Neural cell (in vitro differentiated cells): ENCODE measurements at regions not wholly inside any gene's neighbourhood (a gene's known extent, or its start where the extent isn't known, plus 50 kb on each side); places are given as distances from the start of the nearest gene placed in this dataset.
A peak's percentile ranks its signal among the peaks of the same experiment; 100 is the strongest.

Experiments
- H2AFZ ChIP-seq: fragments of 200-600, 300-800 bp; sonication (generic), shearing (Covaris generic); 2 replicates; pipeline ENCODE4 v1.6.0; 2014; ENCODE audit warnings: low read depth, mild to moderate bottlenecking, antibody characterized with exemption, low read length, moderate library complexity
- H3F3A ChIP-seq: fragments of 200-600 bp; shearing (Covaris generic); 2 replicates; pipeline ENCODE4 v1.6.1; 2016; ENCODE audit warnings: mild to moderate bottlenecking, moderate library complexity, mixed read lengths, antibody characterized with exemption, low read length; ENCODE audit not compliant: insufficient read depth, poor library complexity, severe bottlenecking
- H3K27ac ChIP-seq: fragments of 200-600, 300-800 bp; sonication (generic), shearing (Covaris generic); 2 replicates; pipeline ENCODE4 v1.5.1; 2014; ENCODE audit warnings: mild to moderate bottlenecking, low read length, moderate library complexity
- H3K27me3 ChIP-seq: fragments of 300-800, 200-600 bp; sonication (generic), shearing (Covaris generic); 2 replicates; pipeline ENCODE4 v1.6.0; 2014; ENCODE audit warnings: mild to moderate bottlenecking, low read depth, low read length, moderate library complexity; ENCODE audit not compliant: insufficient read depth
- H3K36me3 ChIP-seq: fragments of 300-800, 200-600 bp; sonication (generic), shearing (Covaris generic); 2 replicates; pipeline ENCODE4 v1.5.1; 2014; ENCODE audit warnings: mild to moderate bottlenecking, antibody characterized with exemption, low read length, moderate library complexity; ENCODE audit not compliant: insufficient read depth
- H3K4me2 ChIP-seq: fragments of 300-800, 200-600 bp; sonication (generic), shearing (Covaris generic); 2 replicates; pipeline ENCODE4 v1.6.0; 2014; ENCODE audit warnings: mild to moderate bottlenecking, low read length
- H3K4me3 ChIP-seq: fragments of 300-800, 200-600 bp; sonication (generic), shearing (Covaris generic); 2 replicates; pipeline ENCODE4 v1.5.1; 2014; ENCODE audit warnings: mild to moderate bottlenecking, low read length, moderate library complexity
- H3K79me2 ChIP-seq: fragments of 200-600 bp; shearing (Covaris generic); replicated peaks from 2 replicates; pipeline ENCODE4 v1.6.0; 2014; ENCODE audit warnings: mild to moderate bottlenecking, low read length, moderate library complexity; ENCODE audit not compliant: insufficient read depth
- H3K9ac ChIP-seq: fragments of 300-800, 200-600 bp; sonication (generic), shearing (Covaris generic); 2 replicates; pipeline ENCODE4 v1.6.1; 2016; ENCODE audit warnings: mild to moderate bottlenecking, low read length, mixed read lengths
- H3K9me2 ChIP-seq: fragments of 200-600 bp; shearing (Covaris generic); 2 replicates; pipeline ENCODE4 v1.6.1; 2016; ENCODE audit warnings: mild to moderate bottlenecking, low read length, mixed read lengths; ENCODE audit not compliant: insufficient read depth
- H3K9me3 ChIP-seq: fragments of 200-600, 300-800 bp; sonication (generic), shearing (Covaris generic); 2 replicates; pipeline ENCODE4 v1.6.1; 2016; ENCODE audit warnings: mild to moderate bottlenecking, mixed run types, low read length, moderate library complexity, mixed read lengths
- H4K20me1 ChIP-seq: fragments of 200-600 bp; shearing (Covaris generic); 2 replicates; pipeline ENCODE4 v1.6.1; 2016; ENCODE audit warnings: mild to moderate bottlenecking, mixed run types; ENCODE audit not compliant: insufficient read depth
- EP300 ChIP-seq: fragments of 450-650 bp; conservative IDR thresholded peaks from 2 replicates; pipeline ENCODE4 v1.6.1; 2014; ENCODE audit warnings: antibody characterized with exemption, mild to moderate bottlenecking, moderate library complexity; ENCODE audit not compliant: poor library complexity, severe bottlenecking
- EZH2 ChIP-seq: fragments of 200-600, 300-800 bp; shearing (Covaris generic), sonication (generic); IDR thresholded peaks from 2 replicates; pipeline ENCODE4 v1.6.1; 2014; ENCODE audit warnings: antibody characterized with exemption, low read length, borderline replicate concordance, mild to moderate bottlenecking; ENCODE audit not compliant: insufficient read depth, poor library complexity, severe bottlenecking
- MXI1 ChIP-seq: fragments of 450-650 bp; conservative IDR thresholded peaks from 2 replicates; pipeline ENCODE4 v1.6.1; 2014; ENCODE audit warnings: antibody characterized with exemption, mild to moderate bottlenecking; ENCODE audit not compliant: poor library complexity, severe bottlenecking
- POLR2AphosphoS5 ChIP-seq: IDR thresholded peaks from 2 replicates; pipeline ENCODE4 v1.6.1; 2012
- RAD21 ChIP-seq: fragments of 450-650 bp; conservative IDR thresholded peaks from 2 replicates; pipeline ENCODE4 v1.6.1; 2014; ENCODE audit warnings: antibody characterized with exemption, mild to moderate bottlenecking, moderate library complexity
- SMC3 ChIP-seq: fragments of 450-650 bp; conservative IDR thresholded peaks from 2 replicates; pipeline ENCODE4 v1.6.1; 2014; ENCODE audit warnings: antibody characterized with exemption, mild to moderate bottlenecking, moderate library complexity; ENCODE audit not compliant: poor library complexity
- TAF1 ChIP-seq: IDR thresholded peaks from 2 replicates; pipeline ENCODE4 v1.6.1; 2012; ENCODE audit warnings: low read depth
- TF ChIP-seq, protein P1 (sequence below): fragments of 450-650 bp; IDR thresholded peaks from 2 replicates; pipeline ENCODE4 v1.5.1; 2014; ENCODE audit warnings: antibody characterized with exemption, mild to moderate bottlenecking, moderate library complexity; ENCODE audit not compliant: poor library complexity, severe bottlenecking
- TF ChIP-seq, protein P2 (sequence below): IDR thresholded peaks from 2 replicates; pipeline ENCODE4 v1.6.1; 2012; ENCODE audit warnings: borderline replicate concordance

DNA sequence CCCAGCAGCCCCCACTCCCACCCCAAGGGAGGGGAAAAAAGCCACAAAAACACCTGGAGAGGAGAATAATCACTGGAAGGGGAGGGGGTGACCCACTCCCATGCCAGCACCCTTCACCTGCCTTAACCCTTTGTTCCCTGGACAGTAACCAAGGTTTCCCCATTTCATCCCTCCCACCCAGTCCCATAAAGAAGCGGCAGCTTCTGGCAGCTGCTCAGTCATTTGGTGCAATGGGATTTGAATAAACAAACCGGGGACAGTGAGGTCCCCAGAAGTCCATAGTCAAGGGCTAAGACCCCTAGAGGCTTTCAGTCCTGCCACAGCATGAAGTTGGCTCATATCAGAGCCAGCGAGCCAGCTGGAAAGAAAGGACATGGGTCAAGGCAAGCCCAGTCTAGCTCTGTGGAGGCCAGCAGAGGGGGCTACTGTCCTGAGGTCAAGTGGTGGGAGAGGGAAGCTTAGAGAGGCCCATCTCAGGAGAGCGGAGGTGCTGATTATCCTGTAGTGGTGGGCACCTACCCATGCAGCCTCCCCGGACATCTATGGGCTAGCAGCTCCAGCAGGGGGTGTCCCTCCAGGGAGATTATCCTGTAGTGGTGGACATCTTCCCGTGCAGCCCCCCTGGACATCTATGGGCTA is 58.9 kb upstream of the LBX1 start (continued):
- TF ChIP-seq, protein P1, sequence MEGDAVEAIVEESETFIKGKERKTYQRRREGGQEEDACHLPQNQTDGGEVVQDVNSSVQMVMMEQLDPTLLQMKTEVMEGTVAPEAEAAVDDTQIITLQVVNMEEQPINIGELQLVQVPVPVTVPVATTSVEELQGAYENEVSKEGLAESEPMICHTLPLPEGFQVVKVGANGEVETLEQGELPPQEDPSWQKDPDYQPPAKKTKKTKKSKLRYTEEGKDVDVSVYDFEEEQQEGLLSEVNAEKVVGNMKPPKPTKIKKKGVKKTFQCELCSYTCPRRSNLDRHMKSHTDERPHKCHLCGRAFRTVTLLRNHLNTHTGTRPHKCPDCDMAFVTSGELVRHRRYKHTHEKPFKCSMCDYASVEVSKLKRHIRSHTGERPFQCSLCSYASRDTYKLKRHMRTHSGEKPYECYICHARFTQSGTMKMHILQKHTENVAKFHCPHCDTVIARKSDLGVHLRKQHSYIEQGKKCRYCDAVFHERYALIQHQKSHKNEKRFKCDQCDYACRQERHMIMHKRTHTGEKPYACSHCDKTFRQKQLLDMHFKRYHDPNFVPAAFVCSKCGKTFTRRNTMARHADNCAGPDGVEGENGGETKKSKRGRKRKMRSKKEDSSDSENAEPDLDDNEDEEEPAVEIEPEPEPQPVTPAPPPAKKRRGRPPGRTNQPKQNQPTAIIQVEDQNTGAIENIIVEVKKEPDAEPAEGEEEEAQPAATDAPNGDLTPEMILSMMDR = peak; percentile 59

DNA sequence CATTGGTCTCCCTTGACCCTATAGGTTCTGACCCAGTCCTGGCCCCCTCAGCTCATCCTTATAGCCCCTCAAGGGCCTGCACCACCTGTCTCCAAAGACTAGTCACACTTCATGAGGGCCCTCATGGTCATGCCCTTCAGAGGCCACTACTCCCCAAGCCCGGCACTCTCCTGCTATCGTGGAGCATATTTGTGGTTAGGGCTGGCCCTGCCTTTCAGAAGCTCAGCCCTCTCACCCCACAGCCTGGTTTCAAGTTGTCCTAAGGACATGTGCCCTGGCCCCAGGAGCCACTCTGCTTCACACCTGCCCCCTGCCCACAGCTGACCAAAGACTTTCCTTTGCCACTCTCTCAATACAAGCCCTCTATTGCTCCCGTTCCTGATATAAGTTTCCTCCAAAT is 60.3 kb upstream of the LBX1 start:
- H3K9me3 ChIP-seq = no peaks in the 10 kb centered on the region
- no peaks in the 10 kb centered on the region for H3K79me2 ChIP-seq
- peaks cover 52% of the 10 kb centered on the region for H3K27me3 ChIP-seq
- peaks cover 7% of the 10 kb centered on the region for H3F3A ChIP-seq
- H4K20me1 ChIP-seq = no peaks in the 10 kb centered on the region
- H3K9ac ChIP-seq = no peak overlapping the region
- H3K36me3 ChIP-seq = no peaks in the 10 kb centered on the region
- no peak overlapping the region for H3K4me2 ChIP-seq
- H3K27ac ChIP-seq = no peak overlapping the region
- no peak for TF ChIP-seq TAF1
- TF ChIP-seq, protein P2, sequence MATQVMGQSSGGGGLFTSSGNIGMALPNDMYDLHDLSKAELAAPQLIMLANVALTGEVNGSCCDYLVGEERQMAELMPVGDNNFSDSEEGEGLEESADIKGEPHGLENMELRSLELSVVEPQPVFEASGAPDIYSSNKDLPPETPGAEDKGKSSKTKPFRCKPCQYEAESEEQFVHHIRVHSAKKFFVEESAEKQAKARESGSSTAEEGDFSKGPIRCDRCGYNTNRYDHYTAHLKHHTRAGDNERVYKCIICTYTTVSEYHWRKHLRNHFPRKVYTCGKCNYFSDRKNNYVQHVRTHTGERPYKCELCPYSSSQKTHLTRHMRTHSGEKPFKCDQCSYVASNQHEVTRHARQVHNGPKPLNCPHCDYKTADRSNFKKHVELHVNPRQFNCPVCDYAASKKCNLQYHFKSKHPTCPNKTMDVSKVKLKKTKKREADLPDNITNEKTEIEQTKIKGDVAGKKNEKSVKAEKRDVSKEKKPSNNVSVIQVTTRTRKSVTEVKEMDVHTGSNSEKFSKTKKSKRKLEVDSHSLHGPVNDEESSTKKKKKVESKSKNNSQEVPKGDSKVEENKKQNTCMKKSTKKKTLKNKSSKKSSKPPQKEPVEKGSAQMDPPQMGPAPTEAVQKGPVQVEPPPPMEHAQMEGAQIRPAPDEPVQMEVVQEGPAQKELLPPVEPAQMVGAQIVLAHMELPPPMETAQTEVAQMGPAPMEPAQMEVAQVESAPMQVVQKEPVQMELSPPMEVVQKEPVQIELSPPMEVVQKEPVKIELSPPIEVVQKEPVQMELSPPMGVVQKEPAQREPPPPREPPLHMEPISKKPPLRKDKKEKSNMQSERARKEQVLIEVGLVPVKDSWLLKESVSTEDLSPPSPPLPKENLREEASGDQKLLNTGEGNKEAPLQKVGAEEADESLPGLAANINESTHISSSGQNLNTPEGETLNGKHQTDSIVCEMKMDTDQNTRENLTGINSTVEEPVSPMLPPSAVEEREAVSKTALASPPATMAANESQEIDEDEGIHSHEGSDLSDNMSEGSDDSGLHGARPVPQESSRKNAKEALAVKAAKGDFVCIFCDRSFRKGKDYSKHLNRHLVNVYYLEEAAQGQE = no peak
- no peak for TF ChIP-seq EZH2
- TF ChIP-seq POLR2AphosphoS5 = no peak
- no peak for TF ChIP-seq EP300
- no peak for TF ChIP-seq RAD21
- TF ChIP-seq SMC3 = no peak
- no peaks in the 10 kb centered on the region for H3K9me2 ChIP-seq
- no peak overlapping the region for H2AFZ ChIP-seq
- no peak overlapping the region for H3K4me3 ChIP-seq

DNA sequence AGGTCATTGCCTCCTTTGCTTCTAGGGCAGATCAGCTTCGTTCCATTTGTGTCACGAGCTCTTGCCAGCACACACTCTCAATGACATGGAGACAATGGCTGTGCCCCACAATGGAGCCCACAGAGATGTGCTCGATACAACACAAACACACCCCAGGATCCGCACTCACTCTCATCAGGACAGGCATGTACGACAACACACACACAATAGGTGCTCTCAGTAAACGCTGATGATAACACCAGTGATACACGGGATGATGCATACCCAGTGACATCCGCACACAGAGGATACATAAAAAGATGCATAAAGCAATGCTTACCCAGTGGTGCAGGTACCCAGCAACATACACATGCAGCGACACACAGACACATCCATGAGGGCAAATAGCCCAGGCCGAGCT is 61.2 kb upstream of the LBX1 start:
- H3K4me3 ChIP-seq = peak overlapping the region; percentile 81
- peaks cover 48% of the 10 kb centered on the region for H3K27me3 ChIP-seq

More for the DNA sequence above, 61.2 kb upstream of the LBX1 start:
- H3K79me2 ChIP-seq = no peaks in the 10 kb centered on the region
- H3K9ac ChIP-seq = peak overlapping the region; percentile 98
- no peaks in the 10 kb centered on the region for H3K9me3 ChIP-seq
- H4K20me1 ChIP-seq = no peaks in the 10 kb centered on the region
- H3F3A ChIP-seq = peaks cover 7% of the 10 kb centered on the region
- H3K9me2 ChIP-seq = no peaks in the 10 kb centered on the region
- peak overlapping the region; percentile 100 for H3K27ac ChIP-seq
- no peaks in the 10 kb centered on the region for H3K36me3 ChIP-seq
- TF ChIP-seq MXI1 (no peak), EP300 (no peak), RAD21 (no peak), POLR2AphosphoS5 (peak; percentile 44)
- H2AFZ ChIP-seq = no peak overlapping the region
- H3K4me2 ChIP-seq = peak overlapping the region; percentile 89
